CD4-positive, alpha-beta T cell treated with Interleukin-21 for 1 hour (primary cell): ENCODE measurements at regions not wholly inside any gene's neighbourhood (a gene's known extent, or its start where the extent isn't known, plus 50 kb on each side); places are given as distances from the start of the nearest gene placed in this dataset.

Experiments
- DNase-seq: peaks from one replicate; pipeline ENCODE4 v3.0.0-alpha.2; 2020

DNA sequence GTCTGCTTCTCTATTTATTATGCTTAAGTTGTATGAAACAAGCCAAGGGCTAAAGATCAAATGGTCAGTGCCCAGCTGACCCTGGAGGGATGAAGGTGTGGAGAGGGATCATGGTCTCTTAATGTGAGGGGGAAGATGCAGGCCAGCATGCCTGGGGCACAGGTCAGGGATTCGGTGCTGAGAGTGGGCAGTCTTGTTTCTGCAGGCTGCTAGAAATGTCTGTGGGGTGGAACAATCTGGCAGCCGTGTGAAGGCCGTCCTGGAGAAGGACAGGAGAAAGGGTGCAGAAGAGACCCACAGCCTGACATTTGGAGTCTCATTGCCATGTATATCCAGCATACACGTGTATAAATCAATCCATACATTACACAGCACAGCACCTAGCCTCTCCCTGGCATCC lies 258.3 kb upstream of the MOCS1 start:
- no peak for DNase-seq

DNA sequence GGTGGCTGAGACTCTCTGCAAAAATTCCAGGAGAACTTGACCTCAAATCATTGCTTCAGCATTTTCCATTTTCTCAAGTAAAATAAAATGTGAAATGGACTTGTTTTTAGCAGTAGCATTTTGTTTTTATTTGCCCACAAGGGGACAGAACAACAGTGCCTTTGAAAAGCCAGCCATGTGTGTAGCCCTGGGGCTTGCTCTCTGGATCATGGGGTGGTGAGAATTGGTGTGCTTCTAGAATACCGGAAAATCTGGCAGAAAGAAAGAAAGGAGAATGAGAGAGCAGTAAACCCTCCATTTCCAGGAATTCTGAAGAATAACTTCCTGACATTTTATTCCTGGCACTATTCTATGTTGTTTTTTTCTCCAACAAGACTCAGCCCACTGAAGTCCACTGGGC lies 254.7 kb upstream of the MOCS1 start:
- DNase-seq: no peak

DNA sequence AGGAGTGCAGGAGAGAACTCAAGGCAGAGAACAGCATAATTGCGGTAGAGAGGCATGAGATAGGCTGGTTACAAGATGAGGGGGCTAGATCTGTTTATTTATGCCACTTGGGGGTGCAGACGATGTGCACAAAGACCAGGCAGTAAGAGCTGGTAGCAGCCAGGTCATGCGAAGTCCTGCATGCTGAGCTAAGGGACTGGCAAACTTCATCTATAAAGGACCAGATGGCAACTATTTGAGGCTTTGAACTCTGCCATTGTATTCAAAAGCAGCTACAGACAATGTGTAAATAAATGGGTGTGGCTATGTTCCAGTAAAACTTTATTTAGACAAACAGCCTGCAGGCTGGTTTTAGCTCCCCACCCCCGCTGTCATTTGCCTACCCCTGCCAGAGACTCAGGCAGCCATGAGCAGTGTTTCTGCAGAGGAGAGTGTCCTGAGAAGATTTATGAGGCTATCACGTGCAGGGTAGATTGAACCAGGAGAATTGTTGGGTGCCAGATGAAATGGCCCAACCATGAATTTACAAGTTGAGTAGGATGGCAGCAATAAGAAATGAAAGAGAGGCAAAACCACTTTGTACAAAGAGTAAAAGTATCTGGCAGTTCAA lies 253.4 kb upstream of the MOCS1 start:
- no peak for DNase-seq

DNA sequence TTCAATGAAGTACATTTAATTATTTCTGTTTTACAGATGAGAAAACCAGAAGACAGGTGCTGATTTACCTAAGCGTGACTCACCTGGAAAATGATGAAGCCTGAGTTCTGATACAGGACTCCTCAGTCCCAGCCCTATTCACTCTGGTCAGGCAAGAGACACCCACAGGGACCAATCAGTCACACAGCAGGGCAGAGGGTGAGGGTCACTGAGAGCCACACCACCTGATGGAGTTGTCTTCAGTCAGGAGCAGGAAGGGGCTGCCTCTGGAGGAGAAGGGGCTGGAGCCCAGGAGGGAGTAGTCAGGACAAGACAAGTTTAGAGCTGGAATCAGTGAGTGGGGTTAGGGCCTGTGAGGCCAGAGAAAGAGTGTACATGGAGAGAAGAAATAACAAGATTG lies 251.2 kb upstream of the MOCS1 start:
- no peak for DNase-seq

DNA sequence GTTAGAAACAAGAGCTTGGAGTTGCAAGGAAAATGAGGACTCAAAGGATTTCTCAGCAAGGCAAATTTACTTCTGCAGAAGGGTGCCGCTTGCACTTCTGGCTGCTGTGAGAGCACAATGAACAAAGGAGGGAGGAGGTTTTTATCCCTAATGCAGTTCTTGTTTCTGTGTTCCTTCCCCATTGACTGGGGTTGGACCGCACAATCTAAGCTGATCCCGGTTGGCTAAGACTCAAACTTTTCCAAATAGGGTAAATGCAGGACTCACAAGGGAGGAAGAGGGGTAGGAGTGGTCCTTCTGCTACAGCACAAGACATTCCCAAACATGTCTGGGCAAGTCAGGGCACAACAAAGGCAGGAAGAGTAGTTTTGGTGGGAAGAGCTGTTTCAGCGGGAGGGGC lies 249.6 kb upstream of the MOCS1 start:
- DNase-seq: no peak

DNA sequence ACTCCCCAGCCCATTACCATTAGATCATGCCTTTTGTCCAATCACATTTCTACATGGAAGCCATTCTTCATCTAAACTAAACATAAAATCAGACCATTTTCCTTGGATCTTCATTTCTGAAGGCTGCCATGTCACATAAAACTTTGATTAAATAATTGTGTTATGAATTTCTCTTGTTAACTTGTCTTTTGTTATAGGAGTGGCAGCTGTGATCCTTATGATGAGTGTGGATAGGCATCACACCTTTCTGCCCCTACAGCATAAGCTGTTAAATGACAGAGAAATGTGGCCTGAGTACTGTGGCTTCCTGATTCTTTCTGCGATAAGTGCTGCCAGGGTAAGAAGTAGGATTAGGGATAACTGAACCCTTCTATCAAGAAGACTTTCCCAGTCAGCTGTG lies 247.1 kb upstream of the MOCS1 start:
- DNase-seq: no peak

DNA sequence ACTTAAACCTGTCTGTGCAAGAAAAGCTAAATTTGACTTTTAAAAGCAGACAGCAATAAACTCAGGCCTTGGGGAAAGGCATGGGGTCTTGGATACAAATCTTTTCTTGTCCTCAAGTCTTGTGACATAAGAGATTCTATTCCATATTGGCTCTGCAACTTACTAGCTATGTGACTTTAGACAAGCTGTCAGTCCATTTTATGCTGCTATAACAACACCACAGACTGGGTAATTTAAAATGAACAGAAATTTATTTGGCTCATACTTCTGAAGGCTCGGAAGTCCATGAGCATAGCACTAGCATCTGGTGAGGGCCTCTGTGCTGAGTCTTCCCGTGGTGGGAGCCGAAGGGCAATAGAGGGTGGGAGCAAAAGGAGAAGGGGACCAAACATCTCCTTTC lies 246.0 kb upstream of the MOCS1 start:
- no peak for DNase-seq

DNA sequence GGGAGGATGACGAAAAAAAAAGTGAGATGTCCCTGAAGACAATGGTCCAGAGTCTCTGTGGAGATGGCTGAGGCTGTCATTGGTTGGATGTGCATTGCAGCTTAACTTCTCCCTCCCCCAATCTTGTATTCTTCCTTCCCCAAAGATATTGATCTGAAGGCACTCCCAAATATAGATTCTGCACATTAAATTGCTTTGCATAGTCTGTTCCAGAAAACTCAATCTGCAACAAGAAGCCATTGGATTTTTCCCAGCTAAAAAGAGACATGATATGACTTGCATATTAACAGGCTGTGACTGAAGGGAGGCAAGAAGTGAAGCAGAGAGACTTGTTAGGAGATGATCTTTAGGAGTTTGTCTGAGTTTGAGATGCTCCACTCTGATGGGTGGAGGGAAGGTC lies 245.2 kb upstream of the MOCS1 start:
- DNase-seq: no peak

DNA sequence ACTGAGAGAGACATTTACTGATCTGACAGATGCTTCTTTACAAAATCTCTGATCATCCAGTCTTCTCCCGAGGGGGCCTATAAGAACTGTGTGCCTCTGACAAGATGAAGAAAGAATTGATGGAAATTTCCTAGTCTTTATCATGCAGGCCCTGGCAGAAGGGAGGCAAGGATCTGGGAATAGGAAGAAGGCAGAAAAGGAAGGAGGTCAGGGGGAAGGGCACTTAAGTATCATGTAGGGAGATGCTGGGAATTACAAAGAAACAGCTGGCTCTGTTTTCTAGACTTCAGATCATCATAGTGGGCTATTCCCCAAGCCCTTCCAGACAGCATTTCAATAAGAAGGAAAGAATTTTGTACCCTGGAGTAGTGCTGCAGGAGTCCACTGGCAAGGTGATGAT lies 243.3 kb upstream of the MOCS1 start:
- DNase-seq: no peak

DNA sequence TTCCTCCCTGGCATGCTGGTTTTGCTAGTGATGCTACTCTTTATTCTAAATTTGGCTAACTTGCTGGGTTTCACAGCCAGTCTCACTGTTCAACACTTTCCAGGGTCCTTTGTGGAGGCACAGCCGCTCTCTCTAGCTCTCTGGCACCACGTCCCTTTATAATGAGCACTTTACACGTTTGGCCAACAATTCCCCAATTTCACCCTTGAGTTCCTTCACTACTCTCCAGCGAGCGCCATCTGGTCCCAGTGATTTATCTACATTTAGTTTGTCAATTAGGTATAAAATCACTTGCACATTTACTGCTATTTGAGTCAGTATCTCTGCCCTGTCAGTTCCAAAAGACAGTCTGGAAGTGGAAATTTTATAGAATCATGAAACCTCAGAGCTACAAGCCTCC lies 241.9 kb upstream of the MOCS1 start:
- DNase-seq: no peak

DNA sequence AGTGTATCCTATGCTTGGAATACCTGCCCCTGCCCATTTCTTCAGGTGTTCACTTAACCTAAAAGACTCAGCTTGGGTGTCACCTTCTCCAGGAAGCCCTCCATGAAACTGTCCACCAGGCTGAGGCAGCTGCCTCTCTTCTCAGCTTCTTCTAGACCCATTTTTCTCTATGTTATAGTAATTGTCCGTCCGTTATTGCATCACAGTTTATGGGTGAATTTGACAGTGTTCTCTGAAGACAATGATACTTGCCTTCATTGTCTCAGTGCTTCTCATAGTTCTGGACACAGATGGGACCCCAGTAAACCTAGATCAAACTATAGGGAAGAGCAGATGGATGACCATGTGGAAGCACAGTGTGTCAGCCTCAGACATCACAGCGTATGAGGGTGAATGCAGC lies 238.0 kb upstream of the MOCS1 start:
- no peak for DNase-seq

DNA sequence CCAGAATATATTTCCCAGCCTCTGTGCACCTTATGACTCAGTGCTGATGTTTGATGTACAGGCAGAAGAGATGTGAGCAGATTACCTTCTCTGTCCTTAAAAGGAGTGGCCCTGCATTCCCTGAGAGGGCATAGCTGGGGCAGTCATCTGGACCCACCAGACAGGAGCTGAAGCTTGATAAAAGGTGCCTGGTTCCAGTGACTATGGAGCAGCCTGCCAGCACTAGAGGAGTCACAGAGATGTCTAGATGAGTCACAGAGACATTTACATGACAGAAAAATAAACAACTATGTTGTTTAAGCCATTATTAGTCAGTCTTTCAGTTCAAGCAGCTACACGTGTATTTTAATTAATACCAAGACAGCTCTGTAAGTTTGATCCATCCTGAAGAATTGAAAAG lies 237.1 kb upstream of the MOCS1 start:
- no peak for DNase-seq

DNA sequence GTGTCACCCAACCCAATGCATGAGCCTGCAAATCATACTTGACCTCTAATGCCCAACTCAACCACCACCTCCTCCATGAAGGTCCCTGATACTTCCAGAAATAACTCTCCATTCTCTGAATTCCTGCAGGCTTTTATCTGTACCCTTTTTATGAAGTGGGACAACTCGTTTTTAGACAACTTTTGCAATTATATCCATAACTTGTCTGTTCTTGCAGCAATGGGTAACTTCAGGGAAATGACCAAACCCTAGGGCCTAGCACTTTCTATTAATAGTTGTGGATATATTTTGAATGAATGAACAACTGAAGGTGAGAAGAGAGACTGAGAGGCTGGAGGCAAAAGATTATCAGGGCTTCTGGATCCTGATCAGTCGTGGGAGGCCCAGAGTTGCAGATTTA lies 236.6 kb upstream of the MOCS1 start:
- no peak for DNase-seq

DNA sequence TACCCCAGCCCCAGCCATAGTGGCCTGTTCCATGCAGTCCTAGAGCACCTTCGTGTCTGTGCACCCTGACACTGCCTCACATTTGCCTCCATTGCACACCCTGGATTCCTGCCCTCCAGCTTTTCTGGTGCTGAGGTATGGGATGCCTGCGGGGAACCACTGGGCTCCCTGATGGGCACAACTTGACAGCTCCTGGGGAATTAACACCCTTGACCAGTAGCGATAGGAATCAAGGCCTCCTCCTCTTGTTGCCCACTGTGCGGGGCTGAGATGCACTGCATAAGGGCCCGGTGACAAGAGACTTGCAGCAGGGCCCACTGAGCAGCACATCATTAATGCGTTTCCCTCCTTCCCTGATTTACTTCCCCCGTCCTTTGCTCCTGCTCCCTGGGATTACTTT lies 235.6 kb upstream of the MOCS1 start:
- DNase-seq: no peak

DNA sequence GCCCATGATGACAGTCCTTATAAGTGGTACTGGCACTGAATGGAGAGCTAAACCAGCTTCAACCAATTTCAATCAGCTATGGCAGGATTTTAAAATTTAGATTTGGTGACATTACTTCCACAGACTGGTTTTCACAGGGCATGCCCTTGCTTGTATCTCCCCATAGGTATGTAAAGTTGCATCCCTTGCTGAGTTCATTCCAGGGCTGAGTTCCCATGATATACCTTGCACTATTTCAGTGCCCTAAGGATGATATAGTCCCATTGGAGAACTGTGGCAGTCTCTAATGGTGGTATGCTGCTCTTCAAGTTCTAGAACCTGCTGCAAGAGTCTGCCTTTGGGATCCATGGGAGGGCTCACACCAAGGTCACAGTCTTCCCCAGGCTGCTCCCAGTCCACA lies 232.7 kb upstream of the MOCS1 start:
- no peak for DNase-seq

DNA sequence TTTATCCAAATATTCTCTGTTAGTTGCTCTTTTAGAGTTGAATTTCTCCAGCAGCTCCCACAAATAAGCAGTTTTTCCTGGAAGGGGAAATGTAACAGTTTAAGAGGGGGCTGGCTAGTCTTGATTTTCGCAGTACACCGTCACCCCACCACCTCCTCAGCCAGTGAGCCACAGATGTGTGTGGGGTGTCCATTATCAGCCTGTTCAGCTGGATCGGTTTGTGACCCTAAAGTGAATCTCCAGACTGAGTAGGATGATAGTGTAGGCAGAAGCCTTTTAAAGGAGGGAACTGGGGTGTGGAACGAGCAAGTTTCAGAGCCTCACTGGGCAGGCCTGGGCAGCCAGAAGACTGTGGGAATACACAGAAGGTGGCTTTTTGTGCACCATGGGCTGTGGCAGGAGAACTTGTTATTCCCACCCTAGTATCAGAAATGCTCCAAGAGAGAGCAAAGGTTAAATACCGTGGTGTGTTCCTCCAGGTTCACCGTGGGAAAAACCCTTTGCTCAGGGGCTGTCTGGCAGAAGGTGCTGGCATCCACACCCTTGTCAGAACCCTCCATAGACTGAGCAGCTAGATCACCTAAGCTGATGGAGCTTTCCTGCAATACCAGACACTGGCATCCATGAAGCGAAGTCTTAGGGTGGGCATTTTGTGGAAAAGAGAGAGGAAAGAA lies 230.9 kb upstream of the MOCS1 start:
- no peak for DNase-seq

DNA sequence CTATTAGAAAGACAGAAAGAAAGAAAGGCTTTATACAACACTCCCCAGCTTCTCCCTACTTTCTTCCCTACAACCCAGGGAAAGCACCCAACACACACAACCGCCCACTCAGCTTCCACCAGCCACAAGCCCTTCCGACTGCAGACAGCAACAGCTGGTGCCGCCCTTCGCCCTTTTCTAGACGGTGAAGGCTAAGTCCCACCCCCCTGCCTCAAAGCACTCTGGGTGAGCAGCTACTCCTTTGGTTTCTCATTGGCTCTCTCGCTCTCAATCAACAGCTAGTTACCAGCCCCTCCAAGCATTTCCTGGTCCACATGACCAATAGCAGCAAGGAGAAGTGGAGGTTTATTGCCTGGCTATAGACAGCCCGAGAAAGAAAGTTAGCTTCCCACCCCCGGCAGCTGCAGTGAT lies 230.1 kb upstream of the MOCS1 start:
- DNase-seq: no peak

DNA sequence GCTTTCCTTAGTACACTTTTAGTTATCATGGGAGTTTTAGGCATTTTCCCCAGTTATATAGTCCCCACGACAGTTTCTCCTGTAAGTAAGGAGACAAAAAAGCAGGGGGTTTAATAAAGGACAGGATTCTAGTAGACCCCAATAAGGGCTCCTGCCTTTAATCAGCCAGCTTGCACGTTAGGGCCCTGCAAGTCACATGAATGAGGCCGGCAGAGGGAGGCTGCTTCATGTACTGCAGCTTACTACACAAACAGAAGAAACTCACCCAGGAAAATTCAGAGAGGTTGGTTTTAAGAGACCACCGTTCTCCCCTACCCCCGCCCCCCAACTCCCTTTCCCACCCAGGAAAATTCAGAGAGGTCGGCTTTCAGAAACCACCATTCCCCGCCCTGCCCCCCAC lies 229.7 kb upstream of the MOCS1 start:
- no peak for DNase-seq

DNA sequence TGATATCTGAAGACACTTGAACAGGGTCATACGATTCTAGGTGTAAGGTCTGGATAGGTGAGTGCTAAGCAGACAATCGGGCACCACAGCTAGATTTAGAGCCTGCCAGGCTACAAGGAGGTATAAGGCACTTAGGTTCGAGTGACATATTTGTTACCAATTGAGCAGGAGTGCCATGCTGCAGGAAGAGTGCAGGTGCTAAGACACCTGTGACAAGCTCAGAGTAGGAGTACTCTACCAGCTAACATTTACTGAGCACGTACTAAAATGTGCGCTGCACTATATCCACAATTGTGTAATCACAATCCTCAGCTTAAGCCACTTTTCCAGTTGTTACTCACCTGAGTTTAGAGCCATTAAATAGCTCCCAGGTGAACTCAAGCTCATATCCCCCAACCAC lies 227.8 kb upstream of the MOCS1 start:
- DNase-seq: no peak

DNA sequence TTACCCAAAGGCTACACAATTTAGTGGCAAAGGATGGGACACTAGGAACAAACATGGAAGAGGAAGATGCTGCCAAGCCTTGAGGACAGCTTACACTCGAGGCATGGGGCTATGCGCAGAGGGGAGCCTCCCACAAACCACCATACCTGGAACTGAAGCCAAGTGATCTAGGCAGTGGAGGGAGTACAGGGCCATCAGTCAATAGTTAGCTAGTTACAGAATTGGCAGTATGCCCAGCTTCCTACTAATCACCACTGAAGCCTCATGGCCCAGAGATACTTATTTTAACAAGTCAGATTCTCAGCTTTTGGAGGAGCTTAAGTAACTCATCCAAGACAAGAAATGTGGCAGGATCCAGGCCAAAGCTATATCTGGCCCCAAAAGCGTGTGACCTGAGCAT lies 226.6 kb upstream of the MOCS1 start:
- no peak for DNase-seq

DNA sequence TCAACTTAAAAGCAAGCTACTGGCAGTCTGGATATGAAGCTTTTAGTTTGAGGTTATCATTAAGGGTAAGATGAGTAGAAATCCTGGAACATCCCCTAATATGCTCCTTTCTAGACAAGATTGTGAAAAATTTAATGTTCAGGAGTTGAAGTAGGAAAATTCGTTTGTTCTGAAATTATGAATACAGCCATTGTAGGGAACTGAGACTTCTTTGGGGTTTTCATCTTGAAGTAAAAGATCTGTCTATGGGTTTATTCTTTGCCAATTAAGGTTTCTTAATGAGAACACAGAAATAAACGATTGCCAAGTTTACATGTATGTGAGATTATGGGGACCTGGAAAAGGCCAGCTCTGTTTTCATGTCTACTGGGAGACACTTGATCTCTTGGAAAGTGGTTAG lies 225.6 kb upstream of the MOCS1 start:
- no peak for DNase-seq

DNA sequence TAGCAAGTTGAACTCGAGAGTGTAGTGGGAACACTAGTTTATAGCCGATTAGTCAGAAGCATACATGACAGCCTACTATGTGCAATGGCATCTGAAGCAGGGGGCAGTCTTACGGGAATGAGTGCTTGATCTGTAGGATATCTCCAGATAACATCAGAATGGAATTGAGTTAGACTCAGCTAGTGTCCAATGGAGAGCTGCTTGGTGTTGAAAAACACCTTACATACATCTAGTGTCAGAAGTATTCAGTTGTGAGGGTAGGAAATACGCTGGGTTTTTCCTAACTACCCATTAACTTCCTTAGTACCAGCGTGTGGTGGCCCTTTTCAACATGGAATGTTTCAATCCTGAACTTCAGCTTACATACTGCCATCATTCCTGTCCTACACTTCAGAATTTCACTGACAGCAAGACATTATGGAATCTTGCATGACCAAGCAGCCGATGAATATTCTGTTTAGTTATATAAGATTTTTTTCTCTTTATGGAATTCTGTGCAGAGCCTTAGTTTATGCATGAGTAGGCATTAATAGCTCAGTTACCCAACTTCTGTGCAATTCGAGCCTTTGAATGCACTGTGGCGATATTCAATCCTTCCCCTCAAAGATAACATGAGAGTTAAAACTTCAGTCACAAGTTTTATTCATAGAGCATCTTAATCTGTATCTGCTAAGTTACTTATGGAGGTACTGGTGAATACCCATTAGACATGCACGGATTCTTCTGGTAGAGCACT lies 218.6 kb upstream of the MOCS1 start:
- no peak for DNase-seq

DNA sequence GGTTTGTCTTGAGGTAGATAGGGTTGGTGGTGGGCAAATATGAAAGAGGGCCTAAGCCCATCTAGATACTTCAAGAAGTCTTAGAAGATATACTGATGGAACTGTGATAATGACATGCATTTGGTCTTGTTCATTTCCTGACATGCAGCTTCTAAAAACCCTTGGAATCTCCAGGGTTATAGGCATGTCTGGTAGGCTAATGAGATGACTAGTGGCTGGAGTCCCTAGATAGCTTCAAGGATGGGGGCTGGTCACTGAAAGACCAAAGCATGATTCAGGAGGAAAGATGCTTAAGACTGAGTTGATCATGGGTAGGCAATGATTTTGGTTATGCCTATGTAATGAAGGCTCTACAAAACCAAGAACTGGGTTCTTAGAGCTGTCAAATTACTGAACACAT lies 217.9 kb upstream of the MOCS1 start:
- DNase-seq: no peak

DNA sequence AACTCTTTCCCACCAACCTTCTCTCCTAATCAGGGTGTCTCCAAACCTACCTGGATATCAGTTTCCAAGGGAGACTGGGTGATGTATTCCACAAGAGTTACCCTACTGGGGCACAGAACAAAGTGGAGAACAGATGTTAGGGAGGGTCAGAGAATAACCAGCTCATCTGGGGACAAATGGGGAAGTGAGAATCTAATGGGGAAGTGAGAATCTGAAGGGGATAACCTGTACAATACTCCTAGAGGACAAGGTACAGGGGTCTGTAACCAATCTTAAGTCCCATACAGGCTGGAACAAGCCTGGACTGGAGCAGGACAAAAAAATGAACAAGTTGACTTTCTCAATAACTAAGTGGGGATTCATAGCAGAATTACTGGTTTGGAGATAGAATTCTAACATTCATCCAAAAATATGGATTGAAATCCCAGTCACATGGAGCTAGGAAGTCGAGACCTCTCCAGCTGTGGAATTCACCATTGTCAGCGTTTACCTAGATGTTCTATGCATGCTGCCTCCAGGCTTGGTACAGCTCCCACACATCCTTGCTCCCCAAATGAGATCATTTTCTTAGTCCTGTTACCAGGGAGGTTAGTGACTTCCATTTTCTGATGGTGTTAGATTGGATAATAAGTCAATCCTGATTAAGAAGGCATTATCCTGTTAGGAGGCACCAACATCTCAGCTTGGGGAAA lies 214.8 kb upstream of the MOCS1 start:
- DNase-seq: no peak
